A549 (cell line): ENCODE measurements at regions not wholly inside any gene's neighbourhood (a gene's known extent, or its start where the extent isn't known, plus 50 kb on each side); places are given as distances from the start of the nearest gene placed in this dataset.

Source experiments
- ATAC-seq, 2 experiments: fragments of 200-7000 bp in 1 of 2; fragments of >200 bp in 1 of 2; cut with Nextera tagmentation in 1 of 2; cut with Tn5 transposase in 1 of 2; 3 replicates each; pipeline versions ENCODE4 v1.8.0 to v1.9.1; 2018 to 2020; ENCODE audit warnings: mild to moderate bottlenecking in 1 of 2, moderate library complexity in 1 of 2
- CTCF ChIA-PET: fragments of 300-600 bp; sonication (Branson Sonifier 250); formaldehyde crosslinking; extraction: SDS; loops from one replicate; lab custom pipeline; 2021; ENCODE audit warnings: antibody characterized with exemption, inconsistent platforms; lab: Yijun Ruan, JAX
- POLR2A ChIA-PET: fragments of 350-600 bp; formaldehyde crosslinking; extraction: SDS; loops from one replicate; lab custom pipeline; 2021; ENCODE audit warnings: antibody characterized with exemption, inconsistent platforms; lab: Yijun Ruan, JAX
- DNase-seq, 2 experiments: peaks; one replicate each; pipeline versions ENCODE4 v3.0.0 to v3.0.0-alpha.2; 2011 to 2016; ENCODE audit warnings: low read depth in 1 of 2, low spot score in 1 of 2
- FAIRE-seq: peaks from 2 replicates; lab custom pipeline; 2011; peaks lifted over from hg19 to GRCh38; lab: Jason Lieb, UNC
- H3K27ac ChIP-seq, 2 experiments: fragments of >200 bp; sonication (Bioruptor Twin); formaldehyde crosslinking; 3 replicates each; pipeline ENCODE4 v1.5.1; 2016 to 2017
- H3K4me1 ChIP-seq: fragments of >200 bp; sonication (Bioruptor Twin); formaldehyde crosslinking; 3 replicates; pipeline ENCODE4 v1.6.1; 2016
- H3K4me2 ChIP-seq: fragments of >200 bp; sonication (Bioruptor Twin); formaldehyde crosslinking; 3 replicates; pipeline ENCODE4 v1.6.1; 2016
- H3K4me3 ChIP-seq: fragments of >200 bp; sonication (Bioruptor Twin); formaldehyde crosslinking; 3 replicates; pipeline ENCODE4 v1.5.1; 2016
- H3K9me3 ChIP-seq: fragments of >200 bp; sonication (Bioruptor Twin); formaldehyde crosslinking; 3 replicates; pipeline ENCODE4 v1.6.1; 2016
- BCL3 ChIP-seq: fragments of >200 bp; sonication (Bioruptor Twin); formaldehyde crosslinking; IDR thresholded peaks from 3 replicates; pipeline ENCODE4 v1.6.1; 2016
- CBX8 ChIP-seq: fragments of 200-600 bp; sonication (generic); IDR thresholded peaks from 2 replicates; pipeline ENCODE4 v1.6.1; 2016
- CHD4 ChIP-seq: fragments of 200-600 bp; sonication (generic); IDR thresholded peaks from 2 replicates; pipeline ENCODE4 v1.6.1; 2016; ENCODE audit warnings: antibody characterized with exemption, mild to moderate bottlenecking, borderline replicate concordance
- CTCF ChIP-seq: fragments of >200 bp; sonication (Bioruptor Twin); formaldehyde crosslinking; IDR thresholded peaks from 3 replicates; pipeline ENCODE4 v1.5.1; 2016
- ELK1 ChIP-seq: fragments of 150-350 bp; IDR thresholded peaks from 2 replicates; pipeline ENCODE4 v1.6.1; 2014; ENCODE audit warnings: low read depth, mild to moderate bottlenecking, low read length
- ESRRA ChIP-seq: fragments of 150-350 bp; IDR thresholded peaks from 2 replicates; pipeline ENCODE4 v1.6.1; 2014; ENCODE audit warnings: mild to moderate bottlenecking, low read length, borderline replicate concordance
- FOSL2 ChIP-seq, 2 experiments: fragments of 450-650 bp in 1 of 2; fragments of >200 bp in 1 of 2; sonication (Bioruptor Twin) in 1 of 2; formaldehyde crosslinking; IDR thresholded peaks; 2 replicates each; pipeline versions ENCODE4 v1.5.0 to v1.6.1; 2016 to 2020; ENCODE audit warnings: mild to moderate bottlenecking in 1 of 2, moderate library complexity in 1 of 2
- HOXB13 ChIP-seq: fragments of 250-450 bp; sonication (Bioruptor Pico); IDR thresholded peaks from 2 replicates; pipeline ENCODE4 v1.5.0; 2020; ENCODE audit warnings: low read depth, mild to moderate bottlenecking, moderate library complexity
- HOXB5 ChIP-seq: fragments of 250-450 bp; sonication (Bioruptor Pico); IDR thresholded peaks from 2 replicates; pipeline ENCODE4 v1.5.0; 2020; ENCODE audit warnings: mild to moderate bottlenecking, moderate library complexity
- JUN ChIP-seq, 2 experiments: fragments of >200 bp; sonication (Bioruptor Twin); formaldehyde crosslinking; IDR thresholded peaks; 2 replicates in 1 of 2; 3 replicates in 1 of 2; pipeline ENCODE4 v1.6.1; 2016 to 2017
- KDM5A ChIP-seq: fragments of 200-600 bp; sonication (generic); IDR thresholded peaks from 2 replicates; pipeline ENCODE4 v1.6.1; 2016; ENCODE audit warnings: antibody characterized with exemption, mild to moderate bottlenecking
- MAFK ChIP-seq: fragments of 450-650 bp; IDR thresholded peaks from 2 replicates; pipeline ENCODE4 v1.6.1; 2014; ENCODE audit not compliant: partially characterized antibody
- MAX ChIP-seq: IDR thresholded peaks from 2 replicates; pipeline ENCODE4 v1.6.1; 2012
- NPAS2 ChIP-seq: fragments of 250-450 bp; sonication (Bioruptor Pico); IDR thresholded peaks from 2 replicates; pipeline ENCODE4 v1.8.0; 2022; ENCODE audit warnings: mild to moderate bottlenecking, moderate library complexity, borderline replicate concordance
- PBX3 ChIP-seq: IDR thresholded peaks from 2 replicates; pipeline ENCODE4 v1.6.1; 2012
- PHF8 ChIP-seq: fragments of 200-600 bp; sonication (generic); IDR thresholded peaks from 2 replicates; pipeline ENCODE4 v1.6.1; 2016; ENCODE audit warnings: low read depth, mild to moderate bottlenecking, antibody characterized with exemption, moderate library complexity, borderline replicate concordance
- POLR2A ChIP-seq: IDR thresholded peaks from 2 replicates; pipeline ENCODE4 v1.6.1; 2012; ENCODE audit warnings: mild to moderate bottlenecking, low read length
- POLR2AphosphoS2 ChIP-seq: conservative IDR thresholded peaks from 2 replicates; pipeline ENCODE4 v1.6.1; 2012; ENCODE audit warnings: low read length, improper control_type of control experiment, inconsistent platforms
- RAD21 ChIP-seq, 2 experiments: fragments of >200 bp in 1 of 2; sonication (Bioruptor Twin) in 1 of 2; formaldehyde crosslinking in 1 of 2; IDR thresholded peaks in 1 of 2; conservative IDR thresholded peaks in 1 of 2; 2 replicates in 1 of 2; 3 replicates in 1 of 2; pipeline ENCODE4 v1.6.1; 2012 to 2018; ENCODE audit warnings: inconsistent platforms in 1 of 2
- RARB ChIP-seq: fragments of 250-450 bp; sonication (Bioruptor Pico); IDR thresholded peaks from 2 replicates; pipeline ENCODE4 v1.8.0; 2021; ENCODE audit warnings: mild to moderate bottlenecking, moderate library complexity
- SMC3 ChIP-seq: fragments of >200 bp; sonication (Bioruptor Twin); formaldehyde crosslinking; IDR thresholded peaks from 3 replicates; pipeline ENCODE4 v1.6.1; 2018; ENCODE audit warnings: inconsistent platforms
- SREBF2 ChIP-seq: fragments of 450-650 bp; IDR thresholded peaks from 2 replicates; pipeline ENCODE4 v1.6.1; 2014; ENCODE audit warnings: mild to moderate bottlenecking, moderate library complexity
- ZNF302 ChIP-seq: fragments of 250-450 bp; sonication (Bioruptor Pico); IDR thresholded peaks from 2 replicates; pipeline ENCODE4 v1.9.0; 2021; ENCODE audit warnings: inconsistent platforms, mild to moderate bottlenecking, moderate library complexity
- ZSCAN20 ChIP-seq: fragments of 250-450 bp; sonication (Bioruptor Pico); IDR thresholded peaks from 2 replicates; pipeline ENCODE4 v1.8.0; 2022; ENCODE audit warnings: mild to moderate bottlenecking, moderate library complexity
- WGBS: methylation state at CpG from one replicate; pipeline ENCODE4 v1.1.6; 2017; ENCODE audit errors: missing lambda C conversion rate; 5-methylcytosine and 5-hydroxymethylcytosine counted together

- no peaks in the 10 kb centered on the region for H3K4me1 ChIP-seq
- whole genome bisulfite sequencing = 4% methylated on average over 6 of the region's 6 CpGs
- TF ChIP-seq CTCF (peak; percentile 58), SMC3 (peak; percentile 41), RAD21 (conservative IDR thresholded peaks at IDR 0.05 in 1 of 2, IDR thresholded peaks at IDR 0.05 in 1 of 2) (peak; percentile 61 to 71), NPAS2 (CRISPR knock-in tag) (no peak)
- DNase-seq = peak; percentile 4 to 53
- FAIRE-seq = peak; percentile 23
- ATAC-seq = peak; percentile 80 to 88; a peak in 5 of 6 replicates
- CTCF ChIA-PET = interaction anchor here (0.6 to 1.8 kb wide), 16 partner anchors 8 to 612 kb away, joined by 3 to 6 read pairs (median 4); no protein-coding TSS in a partner anchor
- H3K4me2 ChIP-seq = no peak overlapping the region
- no peak overlapping the region for H3K4me3 ChIP-seq
- no peak overlapping the region for H3K27ac ChIP-seq
- H3K9me3 ChIP-seq = no peaks in the 10 kb centered on the region
- POLR2A ChIA-PET = no interaction called here
Measured at GRCh38 chrX:49754233-49754857, 58.6 kb upstream of the PAGE1 start.

- ATAC-seq (no peak), FAIRE-seq (no peak), DNase-seq (no peak)
- Histone ChIP-seq H3K4me2 (no peak overlapping the region), H3K9me3 (no peaks in the 10 kb centered on the region), H3K4me3 (no peak overlapping the region), H3K4me1 (no peaks in the 10 kb centered on the region), H3K27ac (no peak overlapping the region)
- WGBS = 40% methylated on average over 5 of the region's 5 CpGs
- POLR2A ChIA-PET = no interaction called here
- CTCF ChIA-PET = interaction anchor here (0.9 to 1.8 kb wide), 13 partner anchors 11 to 612 kb away, joined by 3 to 6 read pairs (median 4); no protein-coding TSS in a partner anchor
- TF ChIP-seq FOSL2 (IDR thresholded peaks at IDR 0.05) (no peak), FOSL2 (CRISPR knock-in tag; IDR thresholded peaks at IDR 0.05) (no peak), ZSCAN20 (no peak), SMC3 (no peak), HOXB5 (no peak), MAFK (no peak), POLR2A (no peak), ELK1 (no peak), CHD4 (no peak), KDM5A (no peak), RARB (CRISPR knock-in tag) (no peak)
Measured at GRCh38 chrX:49753691-49754090, 57.9 kb upstream of the PAGE1 start.

GRCh38 chrX:49748211-49748956, 52.6 kb upstream of the PAGE1 start:
- H3K4me1 ChIP-seq = no peaks in the 10 kb centered on the region
- ChIA-PET CTCF (no interaction called here), POLR2A (no interaction called here)
- ATAC-seq = no peak
- TF ChIP-seq PHF8 (no peak), HOXB13 (CRISPR knock-in tag) (no peak), SREBF2 (no peak), ESRRA (no peak), POLR2AphosphoS2 (no peak), CBX8 (no peak), KDM5A (no peak), PBX3 (no peak), JUN (IDR thresholded peaks at IDR 0.05) (no peak), MAX (no peak), MAFK (no peak), HOXB5 (no peak), BCL3 (no peak), ZNF302 (CRISPR knock-in tag) (no peak)
- no peak overlapping the region for H3K4me3 ChIP-seq
- DNase-seq = no peak
- 3% methylated on average over 2 of the region's 2 CpGs for WGBS
- H3K27ac ChIP-seq = no peak overlapping the region
- H3K9me3 ChIP-seq = no peaks in the 10 kb centered on the region
- peak; percentile 74 for FAIRE-seq
- H3K4me2 ChIP-seq = no peak overlapping the region
